Neural cell (in vitro differentiated cells): ENCODE measurements at regions not wholly inside any gene's neighbourhood (a gene's known extent, or its start where the extent isn't known, plus 50 kb on each side); places are given as distances from the start of the nearest gene placed in this dataset.

Experiments
- H2AFZ ChIP-seq: fragments of 200-600, 300-800 bp; sonication (generic), shearing (Covaris generic); 2 replicates; pipeline ENCODE4 v1.6.0; 2014; ENCODE audit warnings: low read depth, mild to moderate bottlenecking, antibody characterized with exemption, low read length, moderate library complexity
- H3F3A ChIP-seq: fragments of 200-600 bp; shearing (Covaris generic); 2 replicates; pipeline ENCODE4 v1.6.1; 2016; ENCODE audit warnings: mild to moderate bottlenecking, moderate library complexity, mixed read lengths, antibody characterized with exemption, low read length; ENCODE audit not compliant: insufficient read depth, poor library complexity, severe bottlenecking
- H3K27ac ChIP-seq: fragments of 200-600, 300-800 bp; sonication (generic), shearing (Covaris generic); 2 replicates; pipeline ENCODE4 v1.5.1; 2014; ENCODE audit warnings: mild to moderate bottlenecking, low read length, moderate library complexity
- H3K27me3 ChIP-seq: fragments of 300-800, 200-600 bp; sonication (generic), shearing (Covaris generic); 2 replicates; pipeline ENCODE4 v1.6.0; 2014; ENCODE audit warnings: mild to moderate bottlenecking, low read depth, low read length, moderate library complexity; ENCODE audit not compliant: insufficient read depth
- H3K36me3 ChIP-seq: fragments of 300-800, 200-600 bp; sonication (generic), shearing (Covaris generic); 2 replicates; pipeline ENCODE4 v1.5.1; 2014; ENCODE audit warnings: mild to moderate bottlenecking, antibody characterized with exemption, low read length, moderate library complexity; ENCODE audit not compliant: insufficient read depth
- H3K4me2 ChIP-seq: fragments of 300-800, 200-600 bp; sonication (generic), shearing (Covaris generic); 2 replicates; pipeline ENCODE4 v1.6.0; 2014; ENCODE audit warnings: mild to moderate bottlenecking, low read length
- H3K4me3 ChIP-seq: fragments of 300-800, 200-600 bp; sonication (generic), shearing (Covaris generic); 2 replicates; pipeline ENCODE4 v1.5.1; 2014; ENCODE audit warnings: mild to moderate bottlenecking, low read length, moderate library complexity
- H3K79me2 ChIP-seq: fragments of 200-600 bp; shearing (Covaris generic); replicated peaks from 2 replicates; pipeline ENCODE4 v1.6.0; 2014; ENCODE audit warnings: mild to moderate bottlenecking, low read length, moderate library complexity; ENCODE audit not compliant: insufficient read depth
- H3K9ac ChIP-seq: fragments of 300-800, 200-600 bp; sonication (generic), shearing (Covaris generic); 2 replicates; pipeline ENCODE4 v1.6.1; 2016; ENCODE audit warnings: mild to moderate bottlenecking, low read length, mixed read lengths
- H3K9me2 ChIP-seq: fragments of 200-600 bp; shearing (Covaris generic); 2 replicates; pipeline ENCODE4 v1.6.1; 2016; ENCODE audit warnings: mild to moderate bottlenecking, low read length, mixed read lengths; ENCODE audit not compliant: insufficient read depth
- H3K9me3 ChIP-seq: fragments of 200-600, 300-800 bp; sonication (generic), shearing (Covaris generic); 2 replicates; pipeline ENCODE4 v1.6.1; 2016; ENCODE audit warnings: mild to moderate bottlenecking, mixed run types, low read length, moderate library complexity, mixed read lengths
- H4K20me1 ChIP-seq: fragments of 200-600 bp; shearing (Covaris generic); 2 replicates; pipeline ENCODE4 v1.6.1; 2016; ENCODE audit warnings: mild to moderate bottlenecking, mixed run types; ENCODE audit not compliant: insufficient read depth
- CTCF ChIP-seq: fragments of 450-650 bp; IDR thresholded peaks from 2 replicates; pipeline ENCODE4 v1.5.1; 2014; ENCODE audit warnings: antibody characterized with exemption, mild to moderate bottlenecking, moderate library complexity; ENCODE audit not compliant: poor library complexity, severe bottlenecking
- EP300 ChIP-seq: fragments of 450-650 bp; conservative IDR thresholded peaks from 2 replicates; pipeline ENCODE4 v1.6.1; 2014; ENCODE audit warnings: antibody characterized with exemption, mild to moderate bottlenecking, moderate library complexity; ENCODE audit not compliant: poor library complexity, severe bottlenecking
- EZH2 ChIP-seq: fragments of 200-600, 300-800 bp; shearing (Covaris generic), sonication (generic); IDR thresholded peaks from 2 replicates; pipeline ENCODE4 v1.6.1; 2014; ENCODE audit warnings: antibody characterized with exemption, low read length, borderline replicate concordance, mild to moderate bottlenecking; ENCODE audit not compliant: insufficient read depth, poor library complexity, severe bottlenecking
- MXI1 ChIP-seq: fragments of 450-650 bp; conservative IDR thresholded peaks from 2 replicates; pipeline ENCODE4 v1.6.1; 2014; ENCODE audit warnings: antibody characterized with exemption, mild to moderate bottlenecking; ENCODE audit not compliant: poor library complexity, severe bottlenecking
- POLR2AphosphoS5 ChIP-seq: IDR thresholded peaks from 2 replicates; pipeline ENCODE4 v1.6.1; 2012
- RAD21 ChIP-seq: fragments of 450-650 bp; conservative IDR thresholded peaks from 2 replicates; pipeline ENCODE4 v1.6.1; 2014; ENCODE audit warnings: antibody characterized with exemption, mild to moderate bottlenecking, moderate library complexity
- REST ChIP-seq: IDR thresholded peaks from 2 replicates; pipeline ENCODE4 v1.6.1; 2012; ENCODE audit warnings: borderline replicate concordance
- SMC3 ChIP-seq: fragments of 450-650 bp; conservative IDR thresholded peaks from 2 replicates; pipeline ENCODE4 v1.6.1; 2014; ENCODE audit warnings: antibody characterized with exemption, mild to moderate bottlenecking, moderate library complexity; ENCODE audit not compliant: poor library complexity
- TAF1 ChIP-seq: IDR thresholded peaks from 2 replicates; pipeline ENCODE4 v1.6.1; 2012; ENCODE audit warnings: low read depth

- Histone ChIP-seq H3K36me3 (no peaks in the 10 kb centered on the region), H2AFZ (no peak overlapping the region), H3F3A (no peaks in the 10 kb centered on the region)
These were observed 170.4 kb upstream of the CDH6 start for GRCh38 chr5:31023105-31023504.

GRCh38 chr5:31021181-31021624, 172.3 kb upstream of the CDH6 start:
- H3K27me3 ChIP-seq = no peaks in the 10 kb centered on the region
- no peak overlapping the region for H3K27ac ChIP-seq
- H3K36me3 ChIP-seq = no peaks in the 10 kb centered on the region
- no peaks in the 10 kb centered on the region for H3K79me2 ChIP-seq
- H3K4me2 ChIP-seq = no peak overlapping the region
- H3K9me3 ChIP-seq = no peaks in the 10 kb centered on the region
- H3K4me3 ChIP-seq = no peak overlapping the region
- H3K9me2 ChIP-seq = no peaks in the 10 kb centered on the region
- no peaks in the 10 kb centered on the region for H4K20me1 ChIP-seq
- H3F3A ChIP-seq = no peaks in the 10 kb centered on the region
- H2AFZ ChIP-seq = no peak overlapping the region
- TF ChIP-seq MXI1 (no peak), POLR2AphosphoS5 (no peak), REST (no peak), CTCF (no peak), TAF1 (no peak), SMC3 (no peak), RAD21 (no peak), EZH2 (no peak), EP300 (no peak)
- H3K9ac ChIP-seq = no peak overlapping the region

More at GRCh38 chr5:31023105-31023504, 170.4 kb upstream of the CDH6 start:
- Histone ChIP-seq H3K27ac (no peak overlapping the region), H4K20me1 (no peaks in the 10 kb centered on the region), H3K27me3 (no peaks in the 10 kb centered on the region), H3K9me3 (no peaks in the 10 kb centered on the region), H3K79me2 (no peaks in the 10 kb centered on the region), H3K4me2 (no peak overlapping the region), H3K9ac (no peak overlapping the region), H3K4me3 (no peak overlapping the region), H3K9me2 (no peaks in the 10 kb centered on the region)
- TF ChIP-seq EP300 = no peak
- TF ChIP-seq RAD21 = no peak
- no peak for TF ChIP-seq MXI1
- no peak for TF ChIP-seq REST
